GM10266 (cell line): ENCODE measurements at regions not wholly inside any gene's neighbourhood (a gene's known extent, or its start where the extent isn't known, plus 50 kb on each side); places are given as distances from the start of the nearest gene placed in this dataset.
"Not testable (repeated sequence)": the region's sequence is repeated elsewhere in the genome, so short reads cannot be mapped to it uniquely, and the experiment has no call there.

Experiments
- DNase-seq: peaks from one replicate; pipeline ENCODE4 v3.0.0; 2012; ENCODE audit errors: extremely low spot score
- CTCF ChIP-seq: IDR thresholded peaks from 2 replicates; pipeline ENCODE4 v1.5.1; 2012; ENCODE audit warnings: mild to moderate bottlenecking, low read depth; ENCODE audit not compliant: control insufficient read depth, insufficient read depth; ENCODE audit errors: missing control alignments

- no peak for TF ChIP-seq CTCF
- DNase-seq: no peak
Measured at GRCh38 chr2:83115606-83116005, 1343.5 kb downstream of the SUCLG1 start.

- no peak for TF ChIP-seq CTCF
Measured at GRCh38 chr2:83115155-83115554, 1343.9 kb downstream of the SUCLG1 start.

GRCh38 chr2:83113953-83114352 is 1345.1 kb downstream of the SUCLG1 start:
- TF ChIP-seq CTCF: no peak
- DNase-seq: no peak

More at GRCh38 chr2:83115155-83115554, 1343.9 kb downstream of the SUCLG1 start:
- no peak for DNase-seq

GRCh38 chr2:83112858-83113257 is 1346.2 kb downstream of the SUCLG1 start:
- no peak for DNase-seq

GRCh38 chr2:83109284-83109683 is 1349.8 kb downstream of the SUCLG1 start:
- no peak for TF ChIP-seq CTCF

More at GRCh38 chr2:83112858-83113257, 1346.2 kb downstream of the SUCLG1 start:
- TF ChIP-seq CTCF: no peak

GRCh38 chr2:83106853-83107252 is 1352.2 kb downstream of the SUCLG1 start:
- no peak for DNase-seq
- TF ChIP-seq CTCF: no peak

More at GRCh38 chr2:83109284-83109683, 1349.8 kb downstream of the SUCLG1 start:
- DNase-seq: no peak

- DNase-seq: no peak
- TF ChIP-seq CTCF: no peak
Measured at GRCh38 chr2:83104202-83104601, 1354.9 kb downstream of the SUCLG1 start.

GRCh38 chr2:83103613-83104012 is 1355.5 kb downstream of the SUCLG1 start:
- no peak for TF ChIP-seq CTCF
- no peak for DNase-seq

- not testable (repeated sequence) for DNase-seq
Measured at GRCh38 chr2:83089051-83089450, 1370.0 kb downstream of the SUCLG1 start.
